ENCODE measurements at regions not wholly inside any gene's neighbourhood (a gene's known extent, or its start where the extent isn't known, plus 50 kb on each side); places are given as distances from the start of the nearest gene placed in this dataset.

GRCh38 chr18:76572518-76573247, 77.6 kb upstream of the ZNF516 start:
- no peaks in the 10 kb centered on the region for H3K9me2 ChIP-seq
- H3K9ac ChIP-seq, result no peak overlapping the region
- H3K9me3 ChIP-seq, result no peaks in the 10 kb centered on the region
- H3K79me2 ChIP-seq (ENCODE audit: insufficient read depth), result no peaks in the 10 kb centered on the region
- H3K36me3 ChIP-seq (replicated peaks in 1 of 2; ENCODE audit: control insufficient read depth in 1 of 2, insufficient read depth in 2 of 2, low read length in 1 of 2), result no peaks in the 10 kb centered on the region
- no peak overlapping the region for H3K4me2 ChIP-seq
- no peaks in the 10 kb centered on the region for H3K27me3 ChIP-seq (ENCODE audit: insufficient read depth)
- 61% methylated on average over 11 of the region's 12 CpGs for WGBS (ENCODE audit: low lambda C conversion rate)
- H3K27ac ChIP-seq (ENCODE audit: low read depth in 2 of 2, low read length in 1 of 2), result no peak overlapping the region
- H4K20me1 ChIP-seq (ENCODE audit: insufficient read depth), result no peaks in the 10 kb centered on the region
- H3K4me3 ChIP-seq (ENCODE audit: low read depth in 2 of 2, low read length in 1 of 2), result no peak overlapping the region
- ChIA-PET CTCF (no interaction called here), POLR2A (no interaction called here)
- DNase-seq, result no peak
- H3F3A ChIP-seq (replicated peaks; ENCODE audit: insufficient read depth), result no peaks in the 10 kb centered on the region
- no peak overlapping the region for H2AFZ ChIP-seq (ENCODE audit: low read depth)
- TF ChIP-seq RCOR1 (IDR thresholded peaks at IDR 0.05; ENCODE audit: low read length) (no peak), NFIC (IDR thresholded peaks at IDR 0.05; ENCODE audit: borderline replicate concordance) (no peak), NRF1 (IDR thresholded peaks at IDR 0.05; ENCODE audit: low read depth, low read length) (no peak), MXI1 (IDR thresholded peaks at IDR 0.05; ENCODE audit: low read depth, low read length) (no peak), FOXJ3 (CRISPR knock-in tag; IDR thresholded peaks at IDR 0.05) (no peak), TAF1 (IDR thresholded peaks at IDR 0.05; ENCODE audit: borderline replicate concordance, low read depth, low read length) (no peak), TCF12 (IDR thresholded peaks at IDR 0.05) (no peak)
- TF ChIP-seq, protein P1, sequence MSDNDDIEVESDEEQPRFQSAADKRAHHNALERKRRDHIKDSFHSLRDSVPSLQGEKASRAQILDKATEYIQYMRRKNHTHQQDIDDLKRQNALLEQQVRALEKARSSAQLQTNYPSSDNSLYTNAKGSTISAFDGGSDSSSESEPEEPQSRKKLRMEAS (IDR thresholded peaks at IDR 0.05; ENCODE audit: low read depth), result no peak
- TF ChIP-seq, protein P2, sequence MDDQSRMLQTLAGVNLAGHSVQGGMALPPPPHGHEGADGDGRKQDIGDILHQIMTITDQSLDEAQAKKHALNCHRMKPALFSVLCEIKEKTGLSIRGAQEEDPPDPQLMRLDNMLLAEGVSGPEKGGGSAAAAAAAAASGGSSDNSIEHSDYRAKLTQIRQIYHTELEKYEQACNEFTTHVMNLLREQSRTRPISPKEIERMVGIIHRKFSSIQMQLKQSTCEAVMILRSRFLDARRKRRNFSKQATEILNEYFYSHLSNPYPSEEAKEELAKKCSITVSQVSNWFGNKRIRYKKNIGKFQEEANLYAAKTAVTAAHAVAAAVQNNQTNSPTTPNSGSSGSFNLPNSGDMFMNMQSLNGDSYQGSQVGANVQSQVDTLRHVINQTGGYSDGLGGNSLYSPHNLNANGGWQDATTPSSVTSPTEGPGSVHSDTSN (IDR thresholded peaks at IDR 0.05), result no peak
- H3K4me1 ChIP-seq (ENCODE audit: control insufficient read depth in 1 of 2, insufficient read depth in 2 of 2, low read depth in 1 of 2, low read length in 1 of 2), result no peaks in the 10 kb centered on the region

DNA sequence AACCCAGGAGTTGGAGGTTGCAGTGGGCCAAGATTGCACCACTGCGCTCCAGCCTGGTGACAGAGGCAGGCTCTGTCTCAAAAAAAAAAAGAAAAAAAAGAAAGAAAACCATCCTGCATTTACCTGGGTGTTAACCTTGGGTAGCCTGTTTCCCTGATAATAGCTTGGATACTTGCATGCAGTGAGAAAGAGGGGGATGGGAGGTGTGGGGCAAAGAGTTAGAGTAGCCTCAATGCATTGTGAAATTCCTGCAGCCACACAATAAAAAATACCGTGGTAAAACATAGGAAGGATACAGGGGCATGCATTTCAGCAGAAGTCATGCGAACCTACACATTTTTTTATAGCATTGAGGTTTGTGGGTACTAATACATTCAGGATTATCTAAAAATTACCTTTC, 76.6 kb upstream of the ZNF516 start:
- H2AFZ ChIP-seq (ENCODE audit: low read depth), result no peak overlapping the region
- no peak overlapping the region for H3K9ac ChIP-seq
- TF ChIP-seq RAD21 (IDR thresholded peaks at IDR 0.05; ENCODE audit: low read length) (no peak), TAF1 (IDR thresholded peaks at IDR 0.05; ENCODE audit: borderline replicate concordance, low read depth, low read length) (no peak)
- H3K27ac ChIP-seq (ENCODE audit: low read depth in 2 of 2, low read length in 1 of 2), result no peak overlapping the region
- no peak overlapping the region for H3K4me2 ChIP-seq
- no peaks in the 10 kb centered on the region for H3K4me1 ChIP-seq (ENCODE audit: control insufficient read depth in 1 of 2, insufficient read depth in 2 of 2, low read depth in 1 of 2, low read length in 1 of 2)
- H3F3A ChIP-seq (replicated peaks; ENCODE audit: insufficient read depth), result no peaks in the 10 kb centered on the region
- no peaks in the 10 kb centered on the region for H3K9me3 ChIP-seq
- no peak for DNase-seq
- H3K4me3 ChIP-seq (ENCODE audit: low read depth in 2 of 2, low read length in 1 of 2), result no peak overlapping the region
- H4K20me1 ChIP-seq (ENCODE audit: insufficient read depth), result no peaks in the 10 kb centered on the region
- no peaks in the 10 kb centered on the region for H3K79me2 ChIP-seq (ENCODE audit: insufficient read depth)
- ChIA-PET POLR2A (no interaction called here), CTCF (no interaction called here)
- WGBS (ENCODE audit: low lambda C conversion rate), result 29% methylated on average over 3 of the region's 3 CpGs
- H3K9me2 ChIP-seq, result no peaks in the 10 kb centered on the region
- no peaks in the 10 kb centered on the region for H3K36me3 ChIP-seq (replicated peaks in 1 of 2; ENCODE audit: control insufficient read depth in 1 of 2, insufficient read depth in 2 of 2, low read length in 1 of 2)
- no peaks in the 10 kb centered on the region for H3K27me3 ChIP-seq (ENCODE audit: insufficient read depth)

- Histone ChIP-seq H3K4me2 (no peak overlapping the region), H3K79me2 (ENCODE audit: insufficient read depth) (no peaks in the 10 kb centered on the region), H3K27me3 (ENCODE audit: insufficient read depth) (no peaks in the 10 kb centered on the region), H3K9me3 (no peaks in the 10 kb centered on the region), H3F3A (replicated peaks; ENCODE audit: insufficient read depth) (no peaks in the 10 kb centered on the region), H3K36me3 (replicated peaks in 1 of 2; ENCODE audit: control insufficient read depth in 1 of 2, insufficient read depth in 2 of 2, low read length in 1 of 2) (no peaks in the 10 kb centered on the region), H4K20me1 (ENCODE audit: insufficient read depth) (no peaks in the 10 kb centered on the region), H3K9ac (no peak overlapping the region), H2AFZ (ENCODE audit: low read depth) (no peak overlapping the region), H3K9me2 (no peaks in the 10 kb centered on the region), H3K4me1 (ENCODE audit: control insufficient read depth in 1 of 2, insufficient read depth in 2 of 2, low read depth in 1 of 2, low read length in 1 of 2) (no peaks in the 10 kb centered on the region), H3K4me3 (ENCODE audit: low read depth in 2 of 2, low read length in 1 of 2) (no peak overlapping the region), H3K27ac (ENCODE audit: low read depth in 2 of 2, low read length in 1 of 2) (no peak overlapping the region)
- WGBS (ENCODE audit: low lambda C conversion rate), result 51% methylated on average over 3 of the region's 3 CpGs
- ChIA-PET POLR2A (no interaction called here), CTCF (no interaction called here)
- no peak for DNase-seq
- TF ChIP-seq RFX5 (IDR thresholded peaks at IDR 0.05; ENCODE audit: low read length), result no peak
- no peak for TF ChIP-seq YY1 (IDR thresholded peaks at IDR 0.05; ENCODE audit: low read depth)
- no peak for TF ChIP-seq JUND (IDR thresholded peaks at IDR 0.05)
- no peak for TF ChIP-seq GABPA (IDR thresholded peaks at IDR 0.05; ENCODE audit: low read depth)
- no peak for TF ChIP-seq FOSL2 (IDR thresholded peaks at IDR 0.05; ENCODE audit: borderline replicate concordance, low read depth)
- TF ChIP-seq, protein P3, sequence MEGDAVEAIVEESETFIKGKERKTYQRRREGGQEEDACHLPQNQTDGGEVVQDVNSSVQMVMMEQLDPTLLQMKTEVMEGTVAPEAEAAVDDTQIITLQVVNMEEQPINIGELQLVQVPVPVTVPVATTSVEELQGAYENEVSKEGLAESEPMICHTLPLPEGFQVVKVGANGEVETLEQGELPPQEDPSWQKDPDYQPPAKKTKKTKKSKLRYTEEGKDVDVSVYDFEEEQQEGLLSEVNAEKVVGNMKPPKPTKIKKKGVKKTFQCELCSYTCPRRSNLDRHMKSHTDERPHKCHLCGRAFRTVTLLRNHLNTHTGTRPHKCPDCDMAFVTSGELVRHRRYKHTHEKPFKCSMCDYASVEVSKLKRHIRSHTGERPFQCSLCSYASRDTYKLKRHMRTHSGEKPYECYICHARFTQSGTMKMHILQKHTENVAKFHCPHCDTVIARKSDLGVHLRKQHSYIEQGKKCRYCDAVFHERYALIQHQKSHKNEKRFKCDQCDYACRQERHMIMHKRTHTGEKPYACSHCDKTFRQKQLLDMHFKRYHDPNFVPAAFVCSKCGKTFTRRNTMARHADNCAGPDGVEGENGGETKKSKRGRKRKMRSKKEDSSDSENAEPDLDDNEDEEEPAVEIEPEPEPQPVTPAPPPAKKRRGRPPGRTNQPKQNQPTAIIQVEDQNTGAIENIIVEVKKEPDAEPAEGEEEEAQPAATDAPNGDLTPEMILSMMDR (IDR thresholded peaks at IDR 0.05), result no peak
- TF ChIP-seq, protein P4, sequence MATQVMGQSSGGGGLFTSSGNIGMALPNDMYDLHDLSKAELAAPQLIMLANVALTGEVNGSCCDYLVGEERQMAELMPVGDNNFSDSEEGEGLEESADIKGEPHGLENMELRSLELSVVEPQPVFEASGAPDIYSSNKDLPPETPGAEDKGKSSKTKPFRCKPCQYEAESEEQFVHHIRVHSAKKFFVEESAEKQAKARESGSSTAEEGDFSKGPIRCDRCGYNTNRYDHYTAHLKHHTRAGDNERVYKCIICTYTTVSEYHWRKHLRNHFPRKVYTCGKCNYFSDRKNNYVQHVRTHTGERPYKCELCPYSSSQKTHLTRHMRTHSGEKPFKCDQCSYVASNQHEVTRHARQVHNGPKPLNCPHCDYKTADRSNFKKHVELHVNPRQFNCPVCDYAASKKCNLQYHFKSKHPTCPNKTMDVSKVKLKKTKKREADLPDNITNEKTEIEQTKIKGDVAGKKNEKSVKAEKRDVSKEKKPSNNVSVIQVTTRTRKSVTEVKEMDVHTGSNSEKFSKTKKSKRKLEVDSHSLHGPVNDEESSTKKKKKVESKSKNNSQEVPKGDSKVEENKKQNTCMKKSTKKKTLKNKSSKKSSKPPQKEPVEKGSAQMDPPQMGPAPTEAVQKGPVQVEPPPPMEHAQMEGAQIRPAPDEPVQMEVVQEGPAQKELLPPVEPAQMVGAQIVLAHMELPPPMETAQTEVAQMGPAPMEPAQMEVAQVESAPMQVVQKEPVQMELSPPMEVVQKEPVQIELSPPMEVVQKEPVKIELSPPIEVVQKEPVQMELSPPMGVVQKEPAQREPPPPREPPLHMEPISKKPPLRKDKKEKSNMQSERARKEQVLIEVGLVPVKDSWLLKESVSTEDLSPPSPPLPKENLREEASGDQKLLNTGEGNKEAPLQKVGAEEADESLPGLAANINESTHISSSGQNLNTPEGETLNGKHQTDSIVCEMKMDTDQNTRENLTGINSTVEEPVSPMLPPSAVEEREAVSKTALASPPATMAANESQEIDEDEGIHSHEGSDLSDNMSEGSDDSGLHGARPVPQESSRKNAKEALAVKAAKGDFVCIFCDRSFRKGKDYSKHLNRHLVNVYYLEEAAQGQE (IDR thresholded peaks at IDR 0.05; ENCODE audit: low read depth, low read length), result no peak
These were observed 75.8 kb upstream of the ZNF516 start for GRCh38 chr18:76570856-76571255.

Data from SK-N-SH (cell line).